ENCODE measurements at regions not wholly inside any gene's neighbourhood (a gene's known extent, or its start where the extent isn't known, plus 50 kb on each side); places are given as distances from the start of the nearest gene placed in this dataset.

DNA sequence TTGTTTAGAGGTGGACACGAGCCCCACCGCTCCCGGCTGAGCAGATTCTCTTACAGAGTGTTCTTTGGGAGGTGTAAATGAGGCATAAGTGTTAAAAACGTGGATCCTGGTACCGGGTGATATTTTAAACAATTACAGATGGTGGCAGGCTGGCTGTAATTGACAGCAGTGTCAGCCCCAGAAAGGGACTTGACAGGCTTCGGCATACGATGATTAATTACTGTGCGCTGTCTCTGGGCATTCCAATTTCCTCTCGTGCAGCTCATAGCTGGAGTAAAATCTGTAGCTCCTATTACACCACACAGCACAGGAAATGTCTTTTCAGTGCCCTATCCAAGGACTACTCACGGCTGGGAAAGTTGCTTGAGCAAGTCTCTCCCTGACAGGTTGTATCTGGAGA lies 305.4 kb upstream of the IRX2 start:
- no peak for TF ChIP-seq CEBPB (IDR thresholded peaks at IDR 0.05)
- no peak for TF ChIP-seq HOXA7 (CRISPR knock-in tag; IDR thresholded peaks at IDR 0.05)
- TF ChIP-seq HEYL (CRISPR knock-in tag; IDR thresholded peaks at IDR 0.05), result no peak
- no peak for TF ChIP-seq REST (IDR thresholded peaks at IDR 0.05)
- TF ChIP-seq POLR2A (IDR thresholded peaks at IDR 0.05; ENCODE audit: low read length), result no peak
- TF ChIP-seq ESRRA (IDR thresholded peaks at IDR 0.05; ENCODE audit: borderline replicate concordance, low read length), result no peak
- no peak for TF ChIP-seq EHF (CRISPR knock-in tag; IDR thresholded peaks at IDR 0.05)
- TF ChIP-seq, protein P1, sequence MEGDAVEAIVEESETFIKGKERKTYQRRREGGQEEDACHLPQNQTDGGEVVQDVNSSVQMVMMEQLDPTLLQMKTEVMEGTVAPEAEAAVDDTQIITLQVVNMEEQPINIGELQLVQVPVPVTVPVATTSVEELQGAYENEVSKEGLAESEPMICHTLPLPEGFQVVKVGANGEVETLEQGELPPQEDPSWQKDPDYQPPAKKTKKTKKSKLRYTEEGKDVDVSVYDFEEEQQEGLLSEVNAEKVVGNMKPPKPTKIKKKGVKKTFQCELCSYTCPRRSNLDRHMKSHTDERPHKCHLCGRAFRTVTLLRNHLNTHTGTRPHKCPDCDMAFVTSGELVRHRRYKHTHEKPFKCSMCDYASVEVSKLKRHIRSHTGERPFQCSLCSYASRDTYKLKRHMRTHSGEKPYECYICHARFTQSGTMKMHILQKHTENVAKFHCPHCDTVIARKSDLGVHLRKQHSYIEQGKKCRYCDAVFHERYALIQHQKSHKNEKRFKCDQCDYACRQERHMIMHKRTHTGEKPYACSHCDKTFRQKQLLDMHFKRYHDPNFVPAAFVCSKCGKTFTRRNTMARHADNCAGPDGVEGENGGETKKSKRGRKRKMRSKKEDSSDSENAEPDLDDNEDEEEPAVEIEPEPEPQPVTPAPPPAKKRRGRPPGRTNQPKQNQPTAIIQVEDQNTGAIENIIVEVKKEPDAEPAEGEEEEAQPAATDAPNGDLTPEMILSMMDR (IDR thresholded peaks at IDR 0.05), result no peak
- no peak for TF ChIP-seq FOSL2 (IDR thresholded peaks at IDR 0.05)
- TF ChIP-seq FOSL2 (CRISPR knock-in tag; IDR thresholded peaks at IDR 0.05), result no peak
- no peak for TF ChIP-seq POLR2AphosphoS2 (conservative IDR thresholded peaks at IDR 0.05; ENCODE audit: low read length)

Data from A549 (cell line).